Karpas-422 (cell line): ENCODE measurements at regions not wholly inside any gene's neighbourhood (a gene's known extent, or its start where the extent isn't known, plus 50 kb on each side); places are given as distances from the start of the nearest gene placed in this dataset.

Experiments used
- DNase-seq: peaks from one replicate; pipeline ENCODE4 v3.0.0-alpha.2; 2015
- H2AFZ ChIP-seq: fragments of 200-600 bp; sonication (generic); 2 replicates; pipeline ENCODE4 v1.6.1; 2014; ENCODE audit warnings: antibody characterized with exemption, low read length, mixed read lengths
- H3K27ac ChIP-seq: fragments of 200-600 bp; sonication (generic); 2 replicates; pipeline ENCODE4 v1.5.1; 2014; ENCODE audit warnings: mild to moderate bottlenecking, low read length, moderate library complexity
- H3K27me3 ChIP-seq: fragments of 200-600 bp; sonication (generic); 2 replicates; pipeline ENCODE4 v1.6.1; 2014; ENCODE audit warnings: low read length, mixed read lengths
- H3K36me3 ChIP-seq: fragments of 200-600 bp; sonication (generic); 2 replicates; pipeline ENCODE4 v1.6.1; 2014; ENCODE audit warnings: low read length, mixed read lengths; ENCODE audit not compliant: insufficient read depth
- H3K4me1 ChIP-seq: fragments of 200-600 bp; sonication (generic); 2 replicates; pipeline ENCODE4 v1.6.1; 2014; ENCODE audit warnings: mild to moderate bottlenecking, low read length, mixed read lengths
- H3K4me2 ChIP-seq: fragments of 200-600 bp; sonication (generic); 2 replicates; pipeline ENCODE4 v1.6.1; 2014; ENCODE audit warnings: low read length, low read depth, mild to moderate bottlenecking; ENCODE audit not compliant: poor library complexity, severe bottlenecking
- H3K4me3 ChIP-seq: fragments of 200-600 bp; sonication (generic); 2 replicates; pipeline ENCODE4 v1.5.1; 2014; ENCODE audit warnings: mild to moderate bottlenecking, antibody characterized with exemption, low read length, mixed read lengths
- H3K79me2 ChIP-seq: fragments of 200-600 bp; sonication (generic); 2 replicates; pipeline ENCODE4 v1.6.1; 2014; ENCODE audit warnings: mild to moderate bottlenecking, low read length, mixed read lengths
- H3K9ac ChIP-seq: fragments of 200-600 bp; sonication (generic); 2 replicates; pipeline ENCODE4 v1.6.0; 2014; ENCODE audit warnings: low read length
- H3K9me2 ChIP-seq: fragments of 200-600 bp; sonication (generic), shearing (Covaris generic); replicated peaks from 2 replicates; pipeline ENCODE4 v1.6.0; 2014; ENCODE audit warnings: mild to moderate bottlenecking, low read length, moderate library complexity; ENCODE audit not compliant: insufficient read depth
- H3K9me3 ChIP-seq: fragments of 300-700, 200-600 bp; sonication (generic); 2 replicates; pipeline ENCODE4 v1.6.1; 2014; ENCODE audit warnings: low read length, mixed read lengths
- H4K20me1 ChIP-seq: fragments of 200-600 bp; sonication (generic); 2 replicates; pipeline ENCODE4 v1.6.1; 2014; ENCODE audit warnings: mild to moderate bottlenecking, antibody characterized with exemption, low read length, low read depth; ENCODE audit not compliant: insufficient read depth

GRCh38 chr3:88595026-88595425 lies 445.3 kb downstream of the C3orf38 start:
- Histone ChIP-seq H3K4me2 (no peak overlapping the region), H3K9ac (no peak overlapping the region), H3K9me3 (peaks cover 3% of the 10 kb centered on the region; the same call in 1 of the 2 replicates), H3K79me2 (no peaks in the 10 kb centered on the region), H3K27ac (no peak overlapping the region), H3K4me1 (no peaks in the 10 kb centered on the region), H3K27me3 (no peaks in the 10 kb centered on the region), H3K36me3 (no peaks in the 10 kb centered on the region), H3K4me3 (no peak overlapping the region), H2AFZ (no peak overlapping the region), H4K20me1 (no peaks in the 10 kb centered on the region), H3K9me2 (no peaks in the 10 kb centered on the region; the same call in 1 of the 2 replicates)
- DNase-seq: no peak

- no peak overlapping the region for H3K9ac ChIP-seq
- H3K4me2 ChIP-seq: no peak overlapping the region
- no peaks in the 10 kb centered on the region for H3K27me3 ChIP-seq
- H4K20me1 ChIP-seq: no peaks in the 10 kb centered on the region
- no peaks in the 10 kb centered on the region for H3K4me1 ChIP-seq
- no peaks in the 10 kb centered on the region for H3K36me3 ChIP-seq
- H3K27ac ChIP-seq: no peak overlapping the region
- H3K79me2 ChIP-seq: no peaks in the 10 kb centered on the region
- peaks cover 3% of the 10 kb centered on the region; the same call in 1 of the 2 replicates for H3K9me3 ChIP-seq
- no peaks in the 10 kb centered on the region; the same call in 1 of the 2 replicates for H3K9me2 ChIP-seq
- H2AFZ ChIP-seq: no peak overlapping the region
- H3K4me3 ChIP-seq: no peak overlapping the region
- no peak for DNase-seq
These were observed 446.7 kb downstream of the C3orf38 start for GRCh38 chr3:88596451-88596850.

- no peak for DNase-seq
- H3K27ac ChIP-seq: no peak overlapping the region
These were observed 461.1 kb downstream of the C3orf38 start for GRCh38 chr3:88610820-88611219.

GRCh38 chr3:88611826-88612326 lies 462.1 kb downstream of the C3orf38 start:
- Histone ChIP-seq H3K27me3 (no peaks in the 10 kb centered on the region), H3K36me3 (no peaks in the 10 kb centered on the region), H3K4me1 (no peaks in the 10 kb centered on the region), H3K9me3 (peaks cover 5% of the 10 kb centered on the region), H3K4me3 (no peak overlapping the region), H3K79me2 (no peaks in the 10 kb centered on the region), H2AFZ (no peak overlapping the region), H4K20me1 (no peaks in the 10 kb centered on the region), H3K4me2 (no peak overlapping the region), H3K27ac (no peak overlapping the region), H3K9me2 (no peaks in the 10 kb centered on the region), H3K9ac (no peak overlapping the region)
- DNase-seq: no peak

More at GRCh38 chr3:88610820-88611219, 461.1 kb downstream of the C3orf38 start:
- Histone ChIP-seq H3K9ac (no peak overlapping the region), H3K9me2 (no peaks in the 10 kb centered on the region), H3K27me3 (no peaks in the 10 kb centered on the region), H3K9me3 (peaks cover 5% of the 10 kb centered on the region; the same call in 1 of the 2 replicates), H2AFZ (no peak overlapping the region), H4K20me1 (no peaks in the 10 kb centered on the region), H3K36me3 (no peaks in the 10 kb centered on the region), H3K4me3 (no peak overlapping the region), H3K4me2 (no peak overlapping the region), H3K79me2 (no peaks in the 10 kb centered on the region), H3K4me1 (no peaks in the 10 kb centered on the region)

GRCh38 chr3:88616413-88616812 lies 466.7 kb downstream of the C3orf38 start:
- Histone ChIP-seq H3K9me3 (peaks cover 5% of the 10 kb centered on the region), H3K36me3 (no peaks in the 10 kb centered on the region), H3K4me3 (no peak overlapping the region), H4K20me1 (no peaks in the 10 kb centered on the region), H2AFZ (no peak overlapping the region), H3K79me2 (no peaks in the 10 kb centered on the region), H3K4me2 (no peak overlapping the region), H3K27me3 (no peaks in the 10 kb centered on the region), H3K4me1 (no peaks in the 10 kb centered on the region), H3K27ac (no peak overlapping the region), H3K9me2 (no peaks in the 10 kb centered on the region), H3K9ac (no peak overlapping the region)
- no peak for DNase-seq

GRCh38 chr3:88617283-88617682 lies 467.5 kb downstream of the C3orf38 start:
- Histone ChIP-seq H3K79me2 (no peaks in the 10 kb centered on the region), H3K4me1 (no peaks in the 10 kb centered on the region), H2AFZ (no peak overlapping the region), H3K27me3 (no peaks in the 10 kb centered on the region), H3K36me3 (no peaks in the 10 kb centered on the region), H4K20me1 (no peaks in the 10 kb centered on the region), H3K4me3 (no peak overlapping the region), H3K4me2 (no peak overlapping the region), H3K9me3 (peaks cover 5% of the 10 kb centered on the region), H3K27ac (no peak overlapping the region), H3K9me2 (no peaks in the 10 kb centered on the region), H3K9ac (no peak overlapping the region)
- no peak for DNase-seq

GRCh38 chr3:88618021-88618645 lies 468.4 kb downstream of the C3orf38 start:
- peaks cover 2% of the 10 kb centered on the region for H3K9me3 ChIP-seq
- H2AFZ ChIP-seq: no peak overlapping the region
- no peaks in the 10 kb centered on the region for H3K36me3 ChIP-seq
- DNase-seq: no peak
- H3K4me2 ChIP-seq: no peak overlapping the region
- no peaks in the 10 kb centered on the region for H3K27me3 ChIP-seq
- no peaks in the 10 kb centered on the region for H3K79me2 ChIP-seq
- H4K20me1 ChIP-seq: no peaks in the 10 kb centered on the region
- H3K27ac ChIP-seq: no peak overlapping the region
- H3K9me2 ChIP-seq: no peaks in the 10 kb centered on the region
- no peak overlapping the region for H3K9ac ChIP-seq
- no peak overlapping the region for H3K4me3 ChIP-seq
- H3K4me1 ChIP-seq: no peaks in the 10 kb centered on the region

GRCh38 chr3:88621586-88621985 lies 471.8 kb downstream of the C3orf38 start:
- Histone ChIP-seq H3K4me2 (no peak overlapping the region), H3K9ac (no peak overlapping the region), H3K79me2 (no peaks in the 10 kb centered on the region), H3K27me3 (no peaks in the 10 kb centered on the region), H3K9me2 (no peaks in the 10 kb centered on the region), H3K4me3 (no peak overlapping the region), H3K9me3 (peaks cover 3% of the 10 kb centered on the region), H2AFZ (no peak overlapping the region), H3K27ac (no peak overlapping the region), H3K4me1 (no peaks in the 10 kb centered on the region), H3K36me3 (no peaks in the 10 kb centered on the region), H4K20me1 (no peaks in the 10 kb centered on the region)
- no peak for DNase-seq
